H7 (cell line): ENCODE measurements at regions not wholly inside any gene's neighbourhood (a gene's known extent, or its start where the extent isn't known, plus 50 kb on each side); places are given as distances from the start of the nearest gene placed in this dataset.
"Not testable (repeated sequence)": the region's sequence is repeated elsewhere in the genome, so short reads cannot be mapped to it uniquely, and the experiment has no call there.

Experiments
- DNase-seq: peaks from one replicate; pipeline ENCODE4 v3.0.0; 2012
- H3K27me3 ChIP-seq: 2 replicates; pipeline ENCODE4 v1.6.0; 2011; ENCODE audit warnings: mild to moderate bottlenecking, low read length; ENCODE audit not compliant: control insufficient read depth, insufficient read depth
- H3K36me3 ChIP-seq: replicated peaks from 2 replicates; pipeline ENCODE4 v1.5.1; 2011; ENCODE audit warnings: low read length; ENCODE audit not compliant: control insufficient read depth, insufficient read depth
- H3K4me3 ChIP-seq: 2 replicates; pipeline ENCODE4 v1.5.1; 2011; ENCODE audit warnings: low read depth, mild to moderate bottlenecking, control low read depth, low read length, moderate library complexity; ENCODE audit not compliant: insufficient read depth

DNA sequence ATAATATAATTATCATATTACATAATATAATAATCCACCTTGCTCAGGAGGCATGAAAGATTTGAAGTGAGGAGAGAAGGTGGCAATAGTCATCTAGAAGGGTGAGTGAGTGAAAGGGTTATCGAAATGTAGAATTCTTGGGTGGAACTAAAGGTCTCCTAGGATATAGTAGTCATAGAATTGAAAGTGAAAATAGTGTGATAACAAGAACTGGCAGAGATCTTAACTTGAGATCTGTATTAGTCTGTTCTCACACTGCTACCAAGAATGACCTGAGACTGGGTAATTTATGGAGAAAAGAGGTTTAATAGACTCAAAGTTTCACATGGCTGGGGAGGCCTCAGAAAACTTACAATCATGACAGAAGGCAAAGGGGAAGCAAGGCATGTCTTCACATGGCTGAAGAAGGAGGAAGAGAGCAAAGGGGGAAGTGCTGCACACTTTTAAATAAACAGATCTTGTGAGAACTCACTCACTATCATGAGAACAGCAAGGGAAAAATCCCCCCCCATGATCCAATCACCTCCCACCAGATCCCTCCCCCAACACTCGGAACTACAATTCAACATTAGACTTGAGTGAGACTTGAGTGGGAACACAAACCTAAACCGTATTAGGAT is 351.5 kb downstream of the NR4A2 start:
- H3K36me3 ChIP-seq: no peaks in the 10 kb centered on the region
- no peaks in the 10 kb centered on the region for H3K27me3 ChIP-seq
- no peak overlapping the region for H3K4me3 ChIP-seq
- DNase-seq: no peak

DNA sequence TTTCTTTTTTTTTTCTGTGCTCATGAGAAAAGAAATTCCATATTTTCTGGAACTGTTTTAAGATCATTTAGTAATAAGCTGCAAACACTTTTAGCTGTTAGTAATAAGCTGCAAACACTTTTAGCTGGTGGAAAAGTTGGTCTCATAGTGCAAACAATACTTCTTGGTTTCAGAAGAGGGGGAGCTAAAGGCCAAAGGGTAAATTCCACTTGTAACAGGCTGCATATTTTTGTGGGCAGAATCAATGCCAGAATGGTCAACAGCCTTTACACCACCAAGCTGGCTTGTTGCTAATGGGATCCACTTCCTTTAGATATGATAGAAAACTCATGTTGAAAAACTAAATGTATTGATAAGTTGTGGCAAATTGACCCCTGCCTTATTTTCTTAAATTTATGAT is 356.8 kb downstream of the NR4A2 start:
- Histone ChIP-seq H3K4me3 (no peak overlapping the region), H3K27me3 (no peaks in the 10 kb centered on the region), H3K36me3 (no peaks in the 10 kb centered on the region)
- DNase-seq: no peak

DNA sequence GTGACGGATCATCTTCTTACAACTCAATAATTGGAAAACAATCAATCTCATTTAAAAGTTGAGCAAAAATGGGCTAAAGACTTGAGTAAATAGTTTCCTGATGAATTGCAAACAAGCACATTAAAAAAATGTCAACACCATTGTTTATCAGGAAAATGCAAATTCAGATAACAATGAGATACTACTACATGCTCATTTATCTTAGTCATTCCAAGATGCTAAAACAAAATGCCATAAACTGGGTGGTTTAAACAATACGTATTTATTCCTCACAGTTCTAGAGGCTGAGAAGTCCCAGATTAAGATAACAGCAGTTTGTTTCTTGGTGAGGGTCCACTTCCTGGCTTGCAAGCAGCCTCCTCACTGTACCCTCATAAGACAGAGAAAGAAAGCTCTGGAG is 359.6 kb downstream of the NR4A2 start:
- no peak for DNase-seq
- Histone ChIP-seq H3K27me3 (no peaks in the 10 kb centered on the region), H3K36me3 (no peaks in the 10 kb centered on the region), H3K4me3 (no peak overlapping the region)

DNA sequence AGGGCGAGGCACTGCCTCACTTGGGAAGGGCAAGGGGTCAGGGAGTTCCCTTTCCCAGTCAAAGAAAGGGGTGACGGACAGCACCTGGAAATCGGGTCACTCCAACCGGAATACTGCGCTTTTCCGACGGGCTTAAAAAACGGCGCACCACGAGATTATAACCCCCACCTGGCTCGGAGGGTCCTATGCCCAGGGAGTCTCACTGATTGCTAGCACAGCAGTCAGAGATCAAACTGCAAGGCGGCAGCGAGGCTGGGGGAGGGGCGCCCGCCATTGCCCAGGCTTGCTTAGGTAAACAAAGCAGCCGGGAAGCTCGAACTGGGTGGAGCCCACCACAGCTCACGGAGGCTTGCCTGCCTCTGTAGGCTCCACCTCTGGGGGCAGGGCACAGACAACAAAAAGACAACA is 366.5 kb downstream of the NR4A2 start:
- DNase-seq, H3K36me3 ChIP-seq, H3K27me3 ChIP-seq: not testable (repeated sequence)
- peak overlapping the region; percentile 32; the same call in 1 of the 2 replicates for H3K4me3 ChIP-seq

DNA sequence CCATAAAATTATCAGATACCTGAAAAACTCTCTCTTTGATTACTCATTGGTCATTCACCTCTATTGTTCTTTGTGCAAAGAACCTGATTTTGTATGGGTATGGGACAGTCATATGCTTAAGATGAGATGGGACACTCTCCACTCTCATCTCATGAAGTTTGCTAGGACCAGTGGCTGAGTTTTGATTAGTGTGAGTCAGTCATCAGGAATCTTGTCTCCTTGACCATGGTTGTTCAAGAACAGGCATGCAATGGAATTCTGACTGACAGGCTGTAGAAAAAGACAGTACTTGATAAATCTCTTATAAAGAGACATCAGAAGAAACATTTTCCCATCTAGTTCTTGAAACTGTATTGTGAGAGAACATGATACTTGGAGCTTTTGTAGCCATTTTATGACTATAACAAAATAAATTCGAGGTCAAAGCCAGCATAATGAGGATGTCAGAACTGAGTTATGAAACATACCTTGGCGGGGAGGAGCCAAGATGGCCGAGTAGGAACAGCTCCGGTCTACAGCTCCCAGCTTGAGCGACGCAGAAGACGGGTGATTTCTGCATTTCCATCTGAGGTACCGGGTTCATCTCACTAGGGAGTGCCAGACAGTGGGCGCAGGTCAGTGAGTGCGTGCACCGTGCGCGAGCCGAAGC is 367.0 kb downstream of the NR4A2 start:
- peak overlapping the region; percentile 32; the same call in 1 of the 2 replicates for H3K4me3 ChIP-seq
- DNase-seq: no peak
- H3K27me3 ChIP-seq: no peaks in the 10 kb centered on the region
- H3K36me3 ChIP-seq: no peaks in the 10 kb centered on the region

DNA sequence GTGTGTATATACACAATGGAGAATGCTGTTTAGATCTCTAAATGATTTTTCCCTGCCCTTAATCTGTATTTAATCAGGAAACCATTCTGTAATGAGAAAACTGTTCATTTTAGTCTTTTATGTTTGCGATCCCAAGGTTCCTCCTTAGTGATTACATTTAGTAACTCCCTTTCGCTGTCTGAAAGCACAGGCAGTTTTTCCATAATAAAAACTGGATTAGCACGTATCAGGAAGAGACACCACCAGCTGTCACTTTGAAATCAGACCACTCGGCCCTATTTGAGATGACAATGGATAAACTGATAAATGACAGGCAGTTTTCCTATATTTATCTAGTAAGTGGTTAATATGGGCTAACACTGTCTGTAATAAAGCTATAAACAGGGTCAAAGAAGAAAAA is 370.9 kb downstream of the NR4A2 start:
- H3K4me3 ChIP-seq: no peak overlapping the region
- H3K36me3 ChIP-seq: no peaks in the 10 kb centered on the region
- no peak for DNase-seq
- H3K27me3 ChIP-seq: no peaks in the 10 kb centered on the region

DNA sequence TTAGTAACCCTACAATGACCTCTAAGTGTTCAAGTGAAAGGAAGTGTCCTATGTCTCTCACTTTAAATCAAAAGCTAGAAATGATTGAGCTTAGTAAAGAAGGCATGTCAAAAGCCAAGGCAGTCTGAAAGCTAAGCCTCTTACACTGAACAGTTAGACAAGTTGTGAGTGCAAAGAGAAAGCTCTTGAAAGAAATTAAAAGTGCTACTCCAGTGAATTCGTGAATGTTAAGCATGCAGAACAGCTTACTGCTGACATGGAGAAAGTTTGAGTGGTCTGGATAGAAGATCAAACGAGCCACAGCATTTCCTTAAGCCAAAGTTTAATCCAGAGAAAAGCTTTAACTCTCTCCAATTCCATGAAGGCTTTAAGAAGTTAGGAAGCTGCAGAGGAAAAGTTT is 373.7 kb downstream of the NR4A2 start:
- H3K27me3 ChIP-seq: no peaks in the 10 kb centered on the region
- H3K36me3 ChIP-seq: no peaks in the 10 kb centered on the region
- no peak overlapping the region for H3K4me3 ChIP-seq
- no peak for DNase-seq

DNA sequence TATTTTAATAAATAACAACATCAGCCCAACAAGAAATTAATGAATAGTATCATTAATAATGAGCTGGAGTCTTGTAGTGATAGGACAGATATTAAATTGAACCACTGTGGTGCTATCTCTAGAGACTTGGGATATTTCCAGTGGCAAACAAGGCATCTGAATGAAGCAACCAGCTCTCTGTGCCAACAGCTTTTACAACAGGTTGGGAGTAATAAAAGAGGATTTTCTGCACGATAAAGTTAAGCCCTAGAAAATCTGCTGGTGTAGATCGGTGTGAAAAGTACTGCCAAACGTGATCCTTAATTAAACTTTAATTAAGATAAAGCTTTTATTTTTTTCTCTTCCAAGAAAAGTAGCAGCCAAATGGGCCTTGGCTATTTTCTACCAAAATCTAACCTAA is 385.5 kb downstream of the NR4A2 start:
- no peaks in the 10 kb centered on the region for H3K27me3 ChIP-seq
- H3K36me3 ChIP-seq: no peaks in the 10 kb centered on the region
- H3K4me3 ChIP-seq: no peak overlapping the region
- no peak for DNase-seq

DNA sequence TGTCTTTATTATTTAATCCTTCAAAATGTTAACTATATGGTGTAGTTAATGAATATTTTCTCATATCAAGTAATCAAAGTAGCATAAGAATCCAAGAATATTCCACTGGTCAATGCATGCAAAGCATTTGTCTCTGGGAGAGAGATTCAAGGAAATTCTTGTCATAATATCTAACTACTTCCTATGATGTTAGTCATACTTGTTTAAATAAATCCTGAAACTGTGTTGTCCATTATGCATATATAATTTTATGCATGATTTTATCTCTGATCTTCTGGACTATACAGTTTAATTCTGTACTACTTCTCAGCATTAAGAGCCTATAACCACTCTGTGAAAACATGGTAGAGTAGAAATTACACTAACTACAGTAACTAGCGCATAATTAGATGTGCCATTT is 388.3 kb downstream of the NR4A2 start:
- DNase-seq: no peak

DNA sequence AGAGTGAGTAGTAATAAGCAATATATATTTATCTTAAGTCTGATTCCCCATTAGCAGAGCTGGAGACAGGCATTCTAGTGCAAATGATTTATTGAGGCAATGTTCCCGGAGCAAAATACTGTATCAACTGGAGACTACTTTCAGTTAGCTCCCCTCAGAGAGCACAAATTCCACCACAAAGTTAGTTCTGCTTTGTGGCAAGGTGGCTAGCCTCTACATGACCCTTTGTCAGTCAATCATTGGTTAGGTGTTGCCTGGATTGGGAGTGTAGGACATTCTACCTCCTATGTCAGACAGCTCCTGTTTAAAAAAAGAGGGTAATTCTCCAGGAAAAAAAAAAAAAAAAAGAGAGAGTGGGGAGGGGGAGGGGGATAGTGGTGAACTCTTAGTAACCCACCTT is 402.2 kb downstream of the NR4A2 start:
- H3K36me3 ChIP-seq: no peaks in the 10 kb centered on the region
- H3K4me3 ChIP-seq: no peak overlapping the region
- no peak for DNase-seq
- H3K27me3 ChIP-seq: no peaks in the 10 kb centered on the region

More for the DNA sequence above, 388.3 kb downstream of the NR4A2 start:
- no peaks in the 10 kb centered on the region for H3K36me3 ChIP-seq
- H3K27me3 ChIP-seq: no peaks in the 10 kb centered on the region
- no peak overlapping the region for H3K4me3 ChIP-seq

DNA sequence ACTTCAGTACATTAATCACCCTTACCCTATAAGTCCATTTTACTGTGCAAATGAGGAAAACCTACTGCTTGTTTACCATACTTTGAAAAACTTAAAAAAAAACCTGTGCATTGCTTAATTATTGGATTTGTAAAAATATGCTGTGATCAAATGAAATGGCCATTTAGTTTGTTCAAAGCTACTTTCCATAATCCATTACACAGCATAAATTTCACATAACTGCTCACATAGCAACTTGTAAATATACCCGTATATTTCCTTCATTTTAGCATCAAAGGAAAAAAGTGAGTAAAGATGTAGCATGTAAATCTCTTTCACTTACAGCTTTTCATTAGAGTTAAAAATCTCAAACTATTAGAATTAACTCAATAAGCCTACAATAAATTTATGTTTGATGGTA is 415.1 kb downstream of the NR4A2 start:
- Histone ChIP-seq H3K27me3 (no peaks in the 10 kb centered on the region), H3K36me3 (no peaks in the 10 kb centered on the region), H3K4me3 (no peak overlapping the region)
- no peak for DNase-seq

DNA sequence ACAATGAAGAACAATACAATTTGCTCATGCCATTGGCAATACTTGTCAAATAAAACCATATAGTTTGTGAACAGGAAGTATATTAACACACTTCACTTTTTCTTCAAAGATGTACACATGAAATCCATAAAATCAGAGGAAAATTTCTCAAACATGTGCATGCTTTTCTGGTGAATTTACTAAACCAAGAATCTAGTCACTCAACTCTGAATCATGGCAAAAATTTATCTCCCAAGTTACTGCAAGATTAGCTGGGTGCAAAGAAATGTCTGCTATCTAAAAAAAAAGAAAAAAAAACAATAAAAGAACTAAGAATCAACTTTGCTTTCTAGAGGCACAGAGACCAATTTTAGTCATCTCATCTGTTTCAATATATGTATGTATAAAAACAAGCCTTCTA is 419.2 kb downstream of the NR4A2 start:
- no peaks in the 10 kb centered on the region for H3K36me3 ChIP-seq

DNA sequence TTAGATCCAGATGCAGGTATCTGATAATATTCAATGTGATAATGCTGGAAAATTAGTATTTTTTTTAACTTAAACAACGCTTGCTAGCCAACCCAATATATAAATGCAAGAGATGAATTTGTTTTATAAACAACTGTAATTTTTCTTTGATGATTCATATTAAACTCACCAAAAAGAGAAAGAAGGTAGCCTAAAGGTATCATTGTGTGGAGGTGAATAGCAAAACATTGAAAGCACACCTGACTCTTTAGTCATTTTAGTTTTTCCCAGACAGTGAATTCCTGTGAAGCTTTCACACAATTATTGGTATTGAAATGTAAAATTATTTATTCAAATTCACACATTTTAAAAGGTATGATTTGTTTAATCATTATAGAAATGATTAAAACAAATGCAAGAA is 424.0 kb downstream of the NR4A2 start:
- Histone ChIP-seq H3K36me3 (no peaks in the 10 kb centered on the region), H3K27me3 (no peaks in the 10 kb centered on the region), H3K4me3 (no peak overlapping the region)
- DNase-seq: no peak

More for the DNA sequence above, 419.2 kb downstream of the NR4A2 start:
- no peaks in the 10 kb centered on the region for H3K27me3 ChIP-seq
- H3K4me3 ChIP-seq: no peak overlapping the region
- DNase-seq: no peak

DNA sequence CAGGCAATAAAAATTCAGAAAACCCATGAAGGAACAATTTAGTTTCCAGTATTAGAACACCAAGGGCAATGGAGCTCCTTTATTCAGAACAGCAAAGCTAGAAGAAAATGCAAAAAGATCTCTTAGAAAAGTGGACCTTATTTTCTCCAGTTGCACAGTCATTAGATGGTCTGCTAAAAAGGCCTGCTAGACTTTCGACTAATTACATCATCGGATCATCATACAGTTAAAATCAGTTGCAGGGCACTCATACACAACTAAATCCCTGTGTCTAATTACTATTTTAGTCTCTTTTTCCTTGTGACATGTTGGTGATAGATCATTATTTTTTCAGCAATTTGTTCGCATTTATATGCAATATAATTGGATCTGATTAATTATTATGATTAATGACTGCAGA is 425.3 kb downstream of the NR4A2 start:
- no peak for DNase-seq

DNA sequence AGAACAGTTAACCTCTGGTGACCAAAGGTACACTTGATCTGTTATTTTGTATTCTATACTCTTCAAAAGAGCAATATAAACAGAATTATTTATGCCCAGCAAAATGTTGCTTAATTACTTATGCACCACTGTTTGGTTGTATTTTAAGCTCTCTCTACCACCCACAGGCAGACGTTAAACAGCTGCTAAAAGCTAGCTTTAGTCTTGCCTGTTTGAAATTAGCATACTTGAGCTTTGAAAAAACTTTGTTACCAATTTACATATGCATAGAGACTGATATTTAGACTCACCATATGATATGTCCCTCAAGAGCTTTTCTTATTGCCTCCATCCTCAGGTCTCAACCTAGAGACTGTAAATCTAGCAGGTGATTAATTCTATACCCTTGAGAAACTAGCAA is 426.9 kb downstream of the NR4A2 start:
- DNase-seq: no peak

More for the DNA sequence above, 425.3 kb downstream of the NR4A2 start:
- Histone ChIP-seq H3K36me3 (no peaks in the 10 kb centered on the region), H3K27me3 (no peaks in the 10 kb centered on the region), H3K4me3 (no peak overlapping the region)

More for the DNA sequence above, 426.9 kb downstream of the NR4A2 start:
- Histone ChIP-seq H3K4me3 (no peak overlapping the region), H3K36me3 (no peaks in the 10 kb centered on the region), H3K27me3 (no peaks in the 10 kb centered on the region)
